GDM1 (cell line): ENCODE measurements at regions not wholly inside any gene's neighbourhood (a gene's known extent, or its start where the extent isn't known, plus 50 kb on each side); places are given as distances from the start of the nearest gene placed in this dataset.

Source experiments
- DNase-seq: peaks from one replicate; lab custom pipeline; 2025; lab: John Stamatoyannopoulos, UW

DNA sequence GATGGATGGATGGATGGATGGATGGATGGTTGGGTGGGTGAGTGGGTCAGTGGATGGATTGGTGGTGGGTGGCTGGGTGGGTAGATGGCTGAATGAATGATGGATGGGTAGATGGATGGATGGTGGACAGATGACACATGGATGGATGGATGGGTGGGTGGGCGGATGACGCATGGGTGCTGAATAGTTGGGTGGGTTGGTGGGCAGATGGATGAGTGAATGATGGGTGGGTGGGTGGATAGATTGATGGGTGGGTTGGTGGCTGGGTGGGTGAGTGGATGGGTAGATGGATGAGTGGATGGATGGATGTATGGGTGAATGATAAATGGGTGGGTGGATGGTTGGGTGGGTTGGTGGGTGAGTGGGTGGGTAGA, 69.9 kb upstream of the NKX1-1 start:
- DNase-seq: no peak

GRCh38 chr4:1475277-1476139, 69.3 kb upstream of the NKX1-1 start:
- peak; percentile 0 for DNase-seq

- no peak for DNase-seq
These were observed 68.2 kb upstream of the NKX1-1 start for GRCh38 chr4:1474126-1475090.

- no peak for DNase-seq
These were observed 67.5 kb upstream of the NKX1-1 start for GRCh38 chr4:1473718-1474117.

- no peak for DNase-seq
These were observed 66.8 kb upstream of the NKX1-1 start for GRCh38 chr4:1472911-1473518.

DNA sequence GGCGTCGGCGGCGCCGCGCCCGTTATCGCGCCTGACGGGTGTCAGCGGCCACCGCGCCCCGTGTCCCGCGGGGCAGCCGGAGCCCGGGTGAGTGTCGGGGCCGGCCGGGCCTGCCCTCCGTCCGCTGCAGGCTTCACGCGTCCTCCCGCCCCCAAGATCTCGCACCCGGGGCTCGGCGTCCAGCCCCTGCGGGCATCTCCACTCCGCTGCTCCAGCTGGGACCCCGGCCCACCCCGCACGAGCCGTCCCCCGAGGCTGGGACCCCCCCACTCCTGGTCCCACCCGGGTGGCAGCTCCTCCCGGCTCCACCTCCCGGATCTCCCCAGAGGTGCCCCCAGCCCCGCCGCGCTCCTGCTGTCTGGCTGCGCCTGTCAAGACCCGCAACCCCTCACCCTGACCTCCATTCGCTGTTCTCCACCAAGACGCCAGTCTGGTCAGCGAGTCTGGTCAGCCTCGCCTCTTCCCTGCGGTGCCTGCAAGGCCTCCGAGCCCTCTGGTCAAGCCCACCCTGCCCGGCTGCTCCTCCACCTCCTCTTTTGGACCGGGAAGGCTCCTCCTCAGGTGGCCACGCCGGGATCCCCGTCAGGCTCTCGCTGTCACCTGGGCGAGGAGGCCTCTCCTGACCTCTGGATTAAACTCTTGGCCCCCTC, 66.0 kb upstream of the NKX1-1 start:
- no peak for DNase-seq

DNA sequence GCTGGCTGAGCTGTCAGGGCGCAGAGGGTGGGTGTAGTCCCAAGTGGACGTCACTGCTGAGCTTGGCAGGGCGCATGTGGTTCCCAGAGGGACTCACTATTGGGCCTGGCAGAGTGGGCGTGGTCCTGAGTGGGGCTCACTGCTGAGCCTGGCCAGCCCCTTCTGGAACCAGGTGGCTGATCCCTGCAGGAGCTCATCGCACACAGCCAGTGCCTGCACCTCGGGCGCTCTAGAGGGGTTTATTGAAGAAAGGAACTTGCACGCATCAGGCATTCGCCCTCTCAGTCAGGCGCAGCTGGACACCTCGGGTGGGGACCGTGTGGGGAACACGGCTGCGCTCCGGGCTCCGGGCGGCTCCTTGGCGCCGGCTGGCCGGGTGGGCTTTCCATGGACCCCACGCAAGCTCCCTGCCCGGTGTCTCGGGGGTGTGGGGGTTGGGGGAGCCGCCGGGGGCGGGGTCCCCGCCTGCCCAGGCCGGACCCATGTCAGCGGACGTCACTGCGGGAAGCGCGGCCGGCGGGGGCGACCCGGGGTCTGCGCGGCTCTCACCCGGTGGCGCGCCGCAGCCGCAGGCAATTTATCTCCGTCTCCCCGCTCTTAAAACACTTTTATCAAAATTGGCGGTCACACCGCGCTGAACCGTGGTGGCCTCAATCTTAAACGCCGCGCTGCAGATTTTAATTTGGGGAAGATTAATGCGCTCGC, 65.4 kb upstream of the NKX1-1 start:
- DNase-seq: no peak

GRCh38 chr4:1470816-1471442, 64.7 kb upstream of the NKX1-1 start:
- DNase-seq: no peak

DNA sequence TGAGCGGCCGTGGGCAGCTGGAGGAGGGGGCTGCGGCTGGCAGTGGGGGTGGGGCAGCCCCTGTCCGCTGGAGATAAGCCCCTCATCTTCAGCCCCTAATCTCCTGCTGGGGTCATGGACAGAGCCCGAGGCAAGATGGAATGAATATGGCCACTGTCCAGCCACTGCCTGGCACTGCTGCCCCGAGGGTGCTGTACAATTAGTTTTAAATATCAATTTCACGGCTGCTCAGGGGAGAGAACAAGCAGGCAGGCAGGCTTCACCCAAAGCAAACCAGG, 64.1 kb upstream of the NKX1-1 start:
- DNase-seq: no peak

- no peak for DNase-seq
These were observed 63.6 kb upstream of the NKX1-1 start for GRCh38 chr4:1469607-1470392.

DNA sequence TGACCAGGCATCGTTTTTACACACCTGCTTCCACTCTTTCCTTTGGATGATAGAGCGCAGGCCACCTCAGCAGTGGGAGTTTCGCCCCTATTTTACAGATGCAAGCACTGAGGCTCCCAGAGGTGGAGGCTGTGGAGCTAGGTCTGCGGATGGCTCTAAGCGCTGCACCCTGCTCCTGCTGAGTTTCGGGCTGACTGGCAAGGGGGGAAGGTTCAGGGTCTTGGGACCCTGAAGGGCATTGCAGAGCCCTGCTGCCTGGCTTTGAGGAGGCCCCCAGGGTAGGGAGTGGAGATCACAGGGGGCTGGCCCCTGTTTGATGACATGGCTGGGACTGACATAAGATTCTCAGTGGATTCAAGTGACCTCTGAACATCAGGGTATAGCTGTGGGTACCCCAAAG, 62.8 kb upstream of the NKX1-1 start:
- DNase-seq: no peak

- no peak for DNase-seq
These were observed 61.6 kb upstream of the NKX1-1 start for GRCh38 chr4:1467581-1468458.

DNA sequence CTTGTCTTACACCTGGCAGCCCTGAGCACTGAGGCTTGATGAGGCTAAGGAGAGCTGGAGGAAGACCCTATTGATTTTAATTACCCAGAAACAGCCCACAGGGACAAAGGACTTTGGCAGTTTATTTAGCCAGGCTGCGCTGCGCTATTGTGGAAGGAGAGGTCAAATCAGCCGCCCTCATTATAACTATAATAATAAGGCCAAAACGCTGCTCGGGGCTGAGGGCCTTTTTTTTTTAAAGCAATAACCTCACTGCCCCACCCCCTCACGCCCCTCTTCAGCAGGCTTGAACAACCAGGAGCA, 60.6 kb upstream of the NKX1-1 start:
- no peak for DNase-seq

DNA sequence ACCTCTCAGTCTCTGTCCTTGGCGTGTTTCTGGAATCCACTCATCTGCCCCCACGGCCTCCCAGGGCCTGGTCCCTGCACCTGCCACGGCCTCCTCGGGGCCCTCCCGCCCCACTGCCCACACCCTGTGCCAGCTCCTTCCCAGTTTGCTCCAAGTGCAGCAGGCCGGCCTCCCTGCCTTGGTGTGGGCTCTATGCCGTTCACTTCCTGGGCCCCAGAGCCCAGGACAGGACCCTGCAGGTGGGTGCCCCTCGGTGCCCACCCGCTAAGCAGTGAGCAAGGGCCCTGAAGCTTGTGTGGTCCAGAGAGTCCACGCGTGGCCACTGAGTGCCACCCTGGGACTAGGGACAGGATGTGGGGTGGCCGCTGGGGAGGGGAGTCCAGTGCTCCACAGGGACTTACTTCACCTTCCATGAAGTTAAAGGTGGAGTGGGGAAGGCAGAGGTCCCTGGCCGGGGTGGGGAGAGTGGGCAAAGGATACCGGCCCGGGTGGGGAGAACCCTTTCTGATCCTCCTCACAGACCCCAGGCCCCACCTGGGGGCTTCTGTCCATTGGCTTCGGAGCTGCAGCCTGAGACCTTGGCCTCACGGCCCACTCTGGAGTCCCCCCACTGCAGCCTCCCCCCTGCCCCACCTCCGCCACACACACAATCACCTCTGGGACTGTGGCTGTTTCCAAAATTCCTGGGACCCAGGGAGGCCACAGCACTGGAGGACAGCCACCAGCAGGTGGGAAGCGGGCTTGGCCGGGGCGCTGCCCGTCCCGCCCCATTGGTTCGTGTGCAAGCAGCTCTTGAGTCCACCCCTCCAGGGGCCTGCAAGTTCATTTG, 60.0 kb upstream of the NKX1-1 start:
- no peak for DNase-seq

- no peak for DNase-seq
These were observed 59.2 kb upstream of the NKX1-1 start for GRCh38 chr4:1465173-1466033.

DNA sequence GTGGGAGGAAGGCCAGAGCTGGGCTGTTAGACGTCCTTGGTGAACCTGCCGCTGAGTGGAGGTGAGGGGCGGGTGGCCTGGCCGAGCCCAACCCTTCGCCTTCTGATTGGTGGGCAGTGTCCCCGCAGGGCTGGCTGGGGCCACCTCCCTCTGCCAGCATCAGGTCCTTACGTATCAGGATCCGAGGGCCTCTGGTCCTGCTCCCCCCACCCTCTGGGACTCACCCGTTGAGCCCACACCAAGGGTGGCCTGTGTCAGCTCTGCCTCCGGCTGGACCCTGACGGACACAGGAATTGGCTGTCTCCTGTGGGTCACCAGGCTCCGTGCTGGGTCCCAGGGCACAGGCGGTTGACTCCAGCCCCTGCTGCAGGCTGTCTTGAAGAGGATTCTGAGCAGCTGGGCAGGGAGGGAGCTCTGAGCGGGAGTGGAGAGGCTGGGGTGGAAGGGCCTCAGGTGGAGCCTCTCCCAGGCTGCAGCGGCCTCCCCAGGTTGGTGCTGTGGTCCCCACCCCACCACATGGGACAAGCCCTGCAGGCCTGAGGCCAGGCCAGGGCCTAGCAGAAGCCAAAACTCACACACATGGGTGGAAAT, 58.4 kb upstream of the NKX1-1 start:
- no peak for DNase-seq

GRCh38 chr4:1463927-1464540, 57.8 kb upstream of the NKX1-1 start:
- DNase-seq: no peak
